GM23338 (cell line): ENCODE measurements at regions not wholly inside any gene's neighbourhood (a gene's known extent, or its start where the extent isn't known, plus 50 kb on each side); places are given as distances from the start of the nearest gene placed in this dataset.

Source experiments
- ATAC-seq: fragments of 200-7000 bp; cut with Tn5 transposase; 3 replicates; pipeline ENCODE4 v1.9.1; 2020
- DNase-seq: peaks from one replicate; pipeline ENCODE4 v3.0.0-alpha.2; 2015; ENCODE audit warnings: low spot score
- H2AFZ ChIP-seq: fragments of 200-600 bp; sonication (generic); 2 replicates; pipeline ENCODE4 v1.8.0; 2016; ENCODE audit warnings: antibody characterized with exemption, mild to moderate bottlenecking, moderate library complexity
- H3F3A ChIP-seq: fragments of 200-600 bp; sonication (generic); replicated peaks from 2 replicates; pipeline ENCODE4 v1.8.0; 2017; ENCODE audit warnings: antibody characterized with exemption, mixed run types, low read depth
- H3K27ac ChIP-seq: fragments of 200-600 bp; sonication (generic); 2 replicates; pipeline ENCODE4 v1.6.1; 2016; ENCODE audit warnings: low read depth
- H3K27me3 ChIP-seq: fragments of 200-600 bp; sonication (generic); 2 replicates; pipeline ENCODE4 v1.8.0; 2016; ENCODE audit warnings: mild to moderate bottlenecking, mixed run types, moderate library complexity; ENCODE audit not compliant: insufficient read depth
- H3K36me3 ChIP-seq: fragments of 200-600 bp; sonication (generic); 2 replicates; pipeline ENCODE4 v1.8.0; 2016; ENCODE audit warnings: mild to moderate bottlenecking; ENCODE audit not compliant: insufficient read depth
- H3K4me1 ChIP-seq: fragments of 200-600 bp; sonication (generic); 2 replicates; pipeline ENCODE4 v1.8.0; 2016; ENCODE audit warnings: mild to moderate bottlenecking, moderate library complexity; ENCODE audit not compliant: insufficient read depth
- H3K4me2 ChIP-seq: fragments of 200-600 bp; sonication (generic); 2 replicates; pipeline ENCODE4 v1.7.1; 2017; ENCODE audit warnings: mixed run types
- H3K4me3 ChIP-seq: fragments of 200-600 bp; sonication (generic); 2 replicates; pipeline ENCODE4 v1.6.1; 2016; ENCODE audit warnings: mixed run types
- H3K79me2 ChIP-seq: fragments of 200-600 bp; sonication (generic); replicated peaks from 2 replicates; pipeline ENCODE4 v1.8.0; 2017; ENCODE audit warnings: mild to moderate bottlenecking; ENCODE audit not compliant: insufficient read depth
- H3K9me2 ChIP-seq: fragments of 200-600 bp; sonication (generic); 2 replicates; pipeline ENCODE4 v1.8.0; 2017; ENCODE audit not compliant: insufficient read depth
- H4K20me1 ChIP-seq: fragments of 200-600 bp; sonication (generic); replicated peaks from 2 replicates; pipeline ENCODE4 v1.8.0; 2017; ENCODE audit warnings: mild to moderate bottlenecking; ENCODE audit not compliant: insufficient read depth
- H3K27ac Mint-ChIP-seq: 2 replicates; pipeline ENCODE4 v1.8.0; 2020; ENCODE audit warnings: inconsistent platforms, mild to moderate bottlenecking, moderate library complexity, mixed read lengths
- H3K27me3 Mint-ChIP-seq: 3 replicates; pipeline ENCODE4 v1.8.0; 2022; ENCODE audit warnings: low read depth, mild to moderate bottlenecking, moderate library complexity, mixed read lengths, inconsistent platforms; ENCODE audit not compliant: insufficient read depth, poor library complexity
- H3K36me3 Mint-ChIP-seq: 3 replicates; pipeline ENCODE4 v1.8.0; 2021; ENCODE audit warnings: low read depth, mild to moderate bottlenecking, inconsistent platforms, moderate library complexity, mixed read lengths
- H3K4me1 Mint-ChIP-seq: 3 replicates; pipeline ENCODE4 v1.8.0; 2020; ENCODE audit warnings: mild to moderate bottlenecking, inconsistent platforms, mixed read lengths
- H3K4me3 Mint-ChIP-seq: 3 replicates; pipeline ENCODE4 v1.8.0; 2021; ENCODE audit warnings: moderate library complexity, mild to moderate bottlenecking, inconsistent platforms, mixed read lengths
- H3K9me3 Mint-ChIP-seq: 3 replicates; pipeline ENCODE4 v1.8.0; 2020; ENCODE audit warnings: moderate library complexity, mild to moderate bottlenecking, inconsistent platforms, mixed read lengths
- EZH2 ChIP-seq: fragments of 200-600 bp; sonication (generic); IDR thresholded peaks from one replicate; pipeline ENCODE4 v1.8.0; 2017; ENCODE audit warnings: antibody characterized with exemption, mild to moderate bottlenecking, low read depth; ENCODE audit not compliant: unreplicated experiment
- POLR2AphosphoS5 ChIP-seq: IDR thresholded peaks from 2 replicates; pipeline ENCODE4 v1.6.1; 2016; ENCODE audit warnings: antibody characterized with exemption, low read depth
- REST ChIP-seq: IDR thresholded peaks from one replicate; pipeline ENCODE4 v1.6.1; 2018; ENCODE audit warnings: antibody characterized with exemption; ENCODE audit not compliant: unreplicated experiment
- ZNF331 ChIP-seq: fragments of 250-450 bp; sonication (Bioruptor Pico); IDR thresholded peaks from 2 replicates; pipeline ENCODE4 v1.5.0; 2020; ENCODE audit warnings: low read depth, mild to moderate bottlenecking, moderate library complexity
- TF ChIP-seq, protein P1 (sequence below), 2 experiments: fragments of 200-600 bp in 1 of 2; sonication (generic) in 1 of 2; conservative IDR thresholded peaks; 2 replicates each; pipeline versions ENCODE4 v1.5.1 to v1.6.1; 2016 to 2017; ENCODE audit warnings: antibody characterized with exemption in 2 of 2, low read depth in 2 of 2, mild to moderate bottlenecking in 2 of 2, moderate library complexity in 1 of 2
- TF ChIP-seq, protein P2 (sequence below): fragments of 250-450 bp; sonication (Bioruptor Pico); IDR thresholded peaks from 2 replicates; pipeline ENCODE4 v1.5.0; 2020; ENCODE audit warnings: mild to moderate bottlenecking, moderate library complexity

GRCh38 chr11:114819028-114819427 lies 140.7 kb downstream of the NXPE2 start:
- Mint-ChIP-seq H3K27ac (no peak overlapping the region), H3K27me3 (peaks cover 7% of the 10 kb centered on the region), H3K4me3 (no peak overlapping the region), H3K36me3 (peaks cover 4% of the 10 kb centered on the region; the same call in 2 of the 3 replicates), H3K4me1 (peaks cover 13% of the 10 kb centered on the region), H3K9me3 (peaks cover 5% of the 10 kb centered on the region; the same call in 1 of the 3 replicates)
- no peak overlapping the region for H3K4me3 ChIP-seq
- H3K79me2 ChIP-seq: no peaks in the 10 kb centered on the region
- TF ChIP-seq ZNF331 (no peak), EZH2 (no peak), REST (no peak), POLR2AphosphoS5 (no peak)
- TF ChIP-seq, protein P1, sequence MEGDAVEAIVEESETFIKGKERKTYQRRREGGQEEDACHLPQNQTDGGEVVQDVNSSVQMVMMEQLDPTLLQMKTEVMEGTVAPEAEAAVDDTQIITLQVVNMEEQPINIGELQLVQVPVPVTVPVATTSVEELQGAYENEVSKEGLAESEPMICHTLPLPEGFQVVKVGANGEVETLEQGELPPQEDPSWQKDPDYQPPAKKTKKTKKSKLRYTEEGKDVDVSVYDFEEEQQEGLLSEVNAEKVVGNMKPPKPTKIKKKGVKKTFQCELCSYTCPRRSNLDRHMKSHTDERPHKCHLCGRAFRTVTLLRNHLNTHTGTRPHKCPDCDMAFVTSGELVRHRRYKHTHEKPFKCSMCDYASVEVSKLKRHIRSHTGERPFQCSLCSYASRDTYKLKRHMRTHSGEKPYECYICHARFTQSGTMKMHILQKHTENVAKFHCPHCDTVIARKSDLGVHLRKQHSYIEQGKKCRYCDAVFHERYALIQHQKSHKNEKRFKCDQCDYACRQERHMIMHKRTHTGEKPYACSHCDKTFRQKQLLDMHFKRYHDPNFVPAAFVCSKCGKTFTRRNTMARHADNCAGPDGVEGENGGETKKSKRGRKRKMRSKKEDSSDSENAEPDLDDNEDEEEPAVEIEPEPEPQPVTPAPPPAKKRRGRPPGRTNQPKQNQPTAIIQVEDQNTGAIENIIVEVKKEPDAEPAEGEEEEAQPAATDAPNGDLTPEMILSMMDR (conservative IDR thresholded peaks at IDR 0.05; ENCODE audit: low read depth in 2 of 2): no peak
- TF ChIP-seq, protein P2, sequence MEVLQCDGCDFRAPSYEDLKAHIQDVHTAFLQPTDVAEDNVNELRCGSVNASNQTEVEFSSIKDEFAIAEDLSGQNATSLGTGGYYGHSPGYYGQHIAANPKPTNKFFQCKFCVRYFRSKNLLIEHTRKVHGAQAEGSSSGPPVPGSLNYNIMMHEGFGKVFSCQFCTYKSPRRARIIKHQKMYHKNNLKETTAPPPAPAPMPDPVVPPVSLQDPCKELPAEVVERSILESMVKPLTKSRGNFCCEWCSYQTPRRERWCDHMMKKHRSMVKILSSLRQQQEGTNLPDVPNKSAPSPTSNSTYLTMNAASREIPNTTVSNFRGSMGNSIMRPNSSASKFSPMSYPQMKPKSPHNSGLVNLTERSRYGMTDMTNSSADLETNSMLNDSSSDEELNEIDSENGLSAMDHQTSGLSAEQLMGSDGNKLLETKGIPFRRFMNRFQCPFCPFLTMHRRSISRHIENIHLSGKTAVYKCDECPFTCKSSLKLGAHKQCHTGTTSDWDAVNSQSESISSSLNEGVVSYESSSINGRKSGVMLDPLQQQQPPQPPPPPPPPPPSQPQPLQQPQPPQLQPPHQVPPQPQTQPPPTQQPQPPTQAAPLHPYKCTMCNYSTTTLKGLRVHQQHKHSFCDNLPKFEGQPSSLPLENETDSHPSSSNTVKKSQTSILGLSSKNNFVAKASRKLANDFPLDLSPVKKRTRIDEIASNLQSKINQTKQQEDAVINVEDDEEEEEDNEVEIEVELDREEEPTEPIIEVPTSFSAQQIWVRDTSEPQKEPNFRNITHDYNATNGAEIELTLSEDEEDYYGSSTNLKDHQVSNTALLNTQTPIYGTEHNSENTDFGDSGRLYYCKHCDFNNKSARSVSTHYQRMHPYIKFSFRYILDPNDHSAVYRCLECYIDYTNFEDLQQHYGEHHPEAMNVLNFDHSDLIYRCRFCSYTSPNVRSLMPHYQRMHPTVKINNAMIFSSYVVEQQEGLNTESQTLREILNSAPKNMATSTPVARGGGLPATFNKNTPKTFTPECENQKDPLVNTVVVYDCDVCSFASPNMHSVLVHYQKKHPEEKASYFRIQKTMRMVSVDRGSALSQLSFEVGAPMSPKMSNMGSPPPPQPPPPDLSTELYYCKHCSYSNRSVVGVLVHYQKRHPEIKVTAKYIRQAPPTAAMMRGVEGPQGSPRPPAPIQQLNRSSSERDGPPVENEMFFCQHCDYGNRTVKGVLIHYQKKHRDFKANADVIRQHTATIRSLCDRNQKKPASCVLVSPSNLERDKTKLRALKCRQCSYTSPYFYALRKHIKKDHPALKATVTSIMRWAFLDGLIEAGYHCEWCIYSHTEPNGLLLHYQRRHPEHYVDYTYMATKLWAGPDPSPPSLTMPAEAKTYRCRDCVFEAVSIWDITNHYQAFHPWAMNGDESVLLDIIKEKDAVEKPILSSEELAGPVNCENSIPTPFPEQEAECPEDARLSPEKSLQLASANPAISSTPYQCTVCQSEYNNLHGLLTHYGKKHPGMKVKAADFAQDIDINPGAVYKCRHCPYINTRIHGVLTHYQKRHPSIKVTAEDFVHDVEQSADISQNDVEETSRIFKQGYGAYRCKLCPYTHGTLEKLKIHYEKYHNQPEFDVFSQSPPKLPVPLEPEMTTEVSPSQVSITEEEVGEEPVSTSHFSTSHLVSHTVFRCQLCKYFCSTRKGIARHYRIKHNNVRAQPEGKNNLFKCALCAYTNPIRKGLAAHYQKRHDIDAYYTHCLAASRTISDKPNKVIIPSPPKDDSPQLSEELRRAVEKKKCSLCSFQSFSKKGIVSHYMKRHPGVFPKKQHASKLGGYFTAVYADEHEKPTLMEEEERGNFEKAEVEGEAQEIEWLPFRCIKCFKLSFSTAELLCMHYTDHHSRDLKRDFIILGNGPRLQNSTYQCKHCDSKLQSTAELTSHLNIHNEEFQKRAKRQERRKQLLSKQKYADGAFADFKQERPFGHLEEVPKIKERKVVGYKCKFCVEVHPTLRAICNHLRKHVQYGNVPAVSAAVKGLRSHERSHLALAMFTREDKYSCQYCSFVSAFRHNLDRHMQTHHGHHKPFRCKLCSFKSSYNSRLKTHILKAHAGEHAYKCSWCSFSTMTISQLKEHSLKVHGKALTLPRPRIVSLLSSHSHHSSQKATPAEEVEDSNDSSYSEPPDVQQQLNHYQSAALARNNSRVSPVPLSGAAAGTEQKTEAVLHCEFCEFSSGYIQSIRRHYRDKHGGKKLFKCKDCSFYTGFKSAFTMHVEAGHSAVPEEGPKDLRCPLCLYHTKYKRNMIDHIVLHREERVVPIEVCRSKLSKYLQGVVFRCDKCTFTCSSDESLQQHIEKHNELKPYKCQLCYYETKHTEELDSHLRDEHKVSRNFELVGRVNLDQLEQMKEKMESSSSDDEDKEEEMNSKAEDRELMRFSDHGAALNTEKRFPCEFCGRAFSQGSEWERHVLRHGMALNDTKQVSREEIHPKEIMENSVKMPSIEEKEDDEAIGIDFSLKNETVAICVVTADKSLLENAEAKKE (CRISPR knock-in tag): no peak
- ATAC-seq: no peak
- no peak for DNase-seq
- H4K20me1 ChIP-seq: no peaks in the 10 kb centered on the region
- peak overlapping the region; percentile 80; the same call in 1 of the 2 replicates for H2AFZ ChIP-seq
- no peaks in the 10 kb centered on the region for H3K27me3 ChIP-seq
- peaks cover 19% of the 10 kb centered on the region for H3K4me1 ChIP-seq
- H3K27ac ChIP-seq: no peak overlapping the region
- H3K9me2 ChIP-seq: 0 out of 2 replicates have a peak, but pooled peaks cover 6% of the 10 kb centered on the region
- no peak overlapping the region for H3K4me2 ChIP-seq
- H3F3A ChIP-seq: no peaks in the 10 kb centered on the region
- no peaks in the 10 kb centered on the region for H3K36me3 ChIP-seq
